ENCODE measurements at regions not wholly inside any gene's neighbourhood (a gene's known extent, or its start where the extent isn't known, plus 50 kb on each side); places are given as distances from the start of the nearest gene placed in this dataset.

GRCh38 chr5:130692770-130693169, 472.3 kb downstream of the HINT1 start:
- DNase-seq (ENCODE audit: low spot score) (no peak), ATAC-seq (ENCODE audit: low FRiP score) (no peak)
- no peak for TF ChIP-seq CTCF (IDR thresholded peaks at IDR 0.05)

- DNase-seq (ENCODE audit: low spot score) (no peak), ATAC-seq (ENCODE audit: low FRiP score) (no peak)
- no peak for TF ChIP-seq CTCF (IDR thresholded peaks at IDR 0.05)
Observed at GRCh38 chr5:130689831-130690230, 475.2 kb downstream of the HINT1 start.

GRCh38 chr5:130687085-130687733, 477.8 kb downstream of the HINT1 start:
- no peak for TF ChIP-seq CTCF (IDR thresholded peaks at IDR 0.05)
- no peak for ATAC-seq (ENCODE audit: low FRiP score)
- DNase-seq (ENCODE audit: low spot score) = no peak

- ATAC-seq (ENCODE audit: low FRiP score) (no peak), DNase-seq (ENCODE audit: low spot score) (no peak)
- no peak for TF ChIP-seq CTCF (IDR thresholded peaks at IDR 0.05)
Observed at GRCh38 chr5:130678637-130679036, 486.4 kb downstream of the HINT1 start.

- ATAC-seq (ENCODE audit: low FRiP score) (no peak), DNase-seq (ENCODE audit: low spot score) (no peak)
- TF ChIP-seq CTCF (IDR thresholded peaks at IDR 0.05) = no peak
Observed at GRCh38 chr5:130666462-130666861, 498.6 kb downstream of the HINT1 start.

GRCh38 chr5:130652176-130652575, 512.9 kb downstream of the HINT1 start:
- ATAC-seq (ENCODE audit: low FRiP score) = no peak
- DNase-seq (ENCODE audit: low spot score) = no peak
- no peak for TF ChIP-seq CTCF (IDR thresholded peaks at IDR 0.05)

GRCh38 chr5:130651440-130651839, 513.6 kb downstream of the HINT1 start:
- no peak for TF ChIP-seq CTCF (IDR thresholded peaks at IDR 0.05)
- no peak for ATAC-seq (ENCODE audit: low FRiP score)

More at GRCh38 chr5:130651440-130651839, 513.6 kb downstream of the HINT1 start:
- DNase-seq (ENCODE audit: low spot score) = no peak
